ENCODE measurements at regions not wholly inside any gene's neighbourhood (a gene's known extent, or its start where the extent isn't known, plus 50 kb on each side); places are given as distances from the start of the nearest gene placed in this dataset.

- TF ChIP-seq CTCF (IDR thresholded peaks at IDR 0.05; ENCODE audit: poor library complexity, severe bottlenecking) (no peak), TAF1 (IDR thresholded peaks at IDR 0.05; ENCODE audit: low read depth) (no peak), SMC3 (conservative IDR thresholded peaks at IDR 0.05; ENCODE audit: poor library complexity) (no peak), EZH2 (IDR thresholded peaks at IDR 0.05; ENCODE audit: borderline replicate concordance, insufficient read depth, low read length, poor library complexity, severe bottlenecking) (no peak), EP300 (conservative IDR thresholded peaks at IDR 0.05; ENCODE audit: poor library complexity, severe bottlenecking) (no peak), REST (IDR thresholded peaks at IDR 0.05; ENCODE audit: borderline replicate concordance) (no peak)
These were observed 172.4 kb upstream of the NTF3 start for GRCh38 chr12:5259523-5259922.
